SK-MEL-5 (cell line): ENCODE measurements at regions not wholly inside any gene's neighbourhood (a gene's known extent, or its start where the extent isn't known, plus 50 kb on each side); places are given as distances from the start of the nearest gene placed in this dataset.
"Not testable (repeated sequence)": the region's sequence is repeated elsewhere in the genome, so short reads cannot be mapped to it uniquely, and the experiment has no call there.

Source experiments
- DNase-seq: peaks from one replicate; pipeline ENCODE4 v3.0.0-alpha.2; 2016; ENCODE audit warnings: low read depth, low spot score
- in situ Hi-C: cut with HindIII; loops from 2 replicates; pipeline ENCODE4 v1.10.0; 2016; ENCODE audit warnings: low sequenced_read_pairs, high pct_unique_total_duplicates, low pct_unique_long_range_greater_than_20kb

DNA sequence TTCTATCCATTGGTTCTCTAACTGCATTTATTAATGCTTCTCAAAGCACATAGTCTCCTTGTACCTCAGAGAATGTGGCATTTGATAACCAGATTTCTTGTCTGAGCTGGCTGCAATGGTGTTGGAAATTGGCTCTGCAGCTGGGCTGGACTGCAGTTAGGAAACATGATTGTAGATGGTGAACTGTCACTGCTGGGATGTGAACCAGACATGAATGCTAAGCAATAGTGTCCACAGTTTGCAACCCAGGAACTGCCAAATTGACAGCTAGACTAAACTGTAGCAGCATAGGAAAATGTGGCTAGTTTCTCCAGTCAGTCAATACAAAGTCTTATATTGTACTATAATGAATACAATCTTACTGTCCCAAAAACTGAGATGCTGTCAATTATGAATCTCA, 656.6 kb upstream of the GOLIM4 start:
- no peak for DNase-seq
- in situ Hi-C loops: no loop called here

DNA sequence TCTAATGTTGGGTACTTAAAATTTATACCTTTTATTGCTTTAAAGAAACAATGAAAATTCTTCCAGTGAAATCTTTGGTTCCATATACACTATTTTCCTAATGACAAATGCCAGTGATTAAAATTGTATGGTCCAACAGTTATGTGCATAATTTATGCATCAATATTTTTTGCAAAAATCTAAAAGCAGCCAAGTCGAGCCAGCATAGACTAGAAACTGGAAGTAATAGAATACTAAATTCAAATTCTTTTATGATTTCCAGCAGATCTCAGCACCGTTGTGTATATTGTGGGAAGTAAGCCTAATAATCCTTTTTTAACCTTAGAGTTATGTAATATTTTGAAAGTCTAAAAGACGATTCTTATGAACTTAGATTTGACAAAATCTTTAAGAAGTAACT, 652.0 kb upstream of the GOLIM4 start:
- no peak for DNase-seq
- in situ Hi-C loops: no loop called here

DNA sequence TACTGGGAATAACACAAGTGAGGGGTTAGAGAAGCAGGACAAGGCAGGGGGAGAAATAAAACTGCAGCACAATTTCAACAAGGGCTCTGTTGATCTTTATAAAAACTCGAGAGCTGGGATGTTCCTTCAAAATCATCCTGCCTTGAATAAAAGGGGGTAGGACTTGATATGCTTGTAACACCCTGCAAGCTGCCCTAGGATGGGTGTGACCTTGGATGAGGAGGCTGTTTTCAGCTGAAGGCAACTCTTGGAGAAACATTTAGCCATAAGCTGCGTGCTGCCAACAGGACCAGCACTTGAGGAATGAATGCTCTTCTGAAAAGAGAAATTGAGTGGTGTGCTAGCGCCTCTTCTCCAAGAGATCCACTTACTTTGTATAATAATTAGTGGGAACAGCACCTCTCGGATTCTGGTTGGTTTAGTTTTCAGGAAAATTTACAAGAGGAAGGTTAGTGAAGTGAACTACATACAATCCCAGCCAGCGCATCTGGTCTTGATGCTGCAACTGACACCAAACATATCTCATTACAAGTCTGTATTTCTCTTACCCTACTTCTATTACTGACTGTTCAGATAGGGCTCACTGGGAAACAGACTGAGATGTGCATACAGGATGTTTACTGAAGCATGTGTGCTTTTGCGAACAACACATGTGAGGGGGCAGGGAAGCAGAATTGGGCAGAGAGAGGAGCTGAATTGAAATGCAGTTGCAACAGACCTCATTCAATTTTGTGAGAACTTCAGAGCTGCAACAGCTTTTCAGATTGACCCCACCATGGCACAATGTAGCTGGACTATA, 643.0 kb upstream of the GOLIM4 start:
- in situ Hi-C loops: no loop called here
- DNase-seq: no peak

DNA sequence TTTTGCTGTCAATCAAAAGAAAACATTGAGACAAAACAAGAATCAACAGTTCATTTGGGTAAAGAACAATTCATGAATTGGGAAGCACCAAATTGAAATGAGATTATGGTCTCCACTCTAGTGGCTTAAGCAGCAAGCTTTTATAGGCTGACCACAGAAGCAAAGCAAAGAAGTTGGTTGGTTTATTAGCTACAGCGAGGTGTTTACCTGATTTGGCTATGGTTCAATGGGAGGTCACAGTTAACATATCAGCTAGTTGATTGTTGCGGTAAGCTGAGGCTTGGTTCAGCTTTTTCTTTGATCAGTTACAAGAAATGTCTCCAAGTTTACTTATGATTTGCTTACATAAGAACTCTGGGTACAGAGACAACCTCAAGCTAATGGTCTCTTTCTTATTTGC, 640.5 kb upstream of the GOLIM4 start:
- in situ Hi-C loops: no loop called here

DNA sequence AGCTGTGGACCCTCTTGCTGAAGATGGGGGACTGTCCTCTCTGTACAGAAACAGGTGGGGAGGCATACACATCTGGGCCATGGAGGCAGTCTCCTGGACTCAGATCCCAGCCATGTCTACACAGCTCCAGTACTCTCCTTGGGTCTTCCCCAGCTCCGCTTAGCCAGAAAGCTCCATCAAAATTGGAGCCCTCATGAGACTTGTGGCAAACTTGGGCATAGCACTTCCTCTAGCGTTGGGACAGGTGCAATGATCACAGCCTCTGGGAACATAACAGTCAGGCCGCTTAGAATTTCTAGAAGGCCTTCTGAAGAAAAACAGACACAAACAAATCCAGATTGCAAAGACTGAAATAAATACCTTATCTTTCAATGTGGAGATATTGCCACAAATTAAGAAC, 634.3 kb upstream of the GOLIM4 start:
- DNase-seq: no peak
- in situ Hi-C loops: no loop called here

More for the DNA sequence above, 640.5 kb upstream of the GOLIM4 start:
- DNase-seq: no peak

DNA sequence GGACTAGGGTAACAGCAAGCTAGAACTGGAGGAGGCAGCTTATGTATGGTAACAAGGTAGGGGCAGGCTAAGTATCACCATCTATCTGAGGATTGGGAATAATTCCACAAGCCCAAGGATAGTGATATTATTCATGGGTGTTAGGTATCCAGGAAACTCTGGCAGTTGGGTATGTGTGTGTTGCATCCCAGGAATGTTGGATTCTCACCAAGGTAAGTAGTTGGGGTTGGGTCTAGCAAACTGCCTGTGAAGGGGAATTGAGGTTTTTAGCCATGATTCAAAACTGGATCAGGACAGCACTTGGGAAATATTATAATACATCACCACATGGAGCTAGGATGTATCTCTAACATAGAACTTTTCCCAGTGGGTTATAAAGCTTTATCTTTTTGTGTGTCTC, 626.4 kb upstream of the GOLIM4 start:
- no peak for DNase-seq
- in situ Hi-C loops: no loop called here

DNA sequence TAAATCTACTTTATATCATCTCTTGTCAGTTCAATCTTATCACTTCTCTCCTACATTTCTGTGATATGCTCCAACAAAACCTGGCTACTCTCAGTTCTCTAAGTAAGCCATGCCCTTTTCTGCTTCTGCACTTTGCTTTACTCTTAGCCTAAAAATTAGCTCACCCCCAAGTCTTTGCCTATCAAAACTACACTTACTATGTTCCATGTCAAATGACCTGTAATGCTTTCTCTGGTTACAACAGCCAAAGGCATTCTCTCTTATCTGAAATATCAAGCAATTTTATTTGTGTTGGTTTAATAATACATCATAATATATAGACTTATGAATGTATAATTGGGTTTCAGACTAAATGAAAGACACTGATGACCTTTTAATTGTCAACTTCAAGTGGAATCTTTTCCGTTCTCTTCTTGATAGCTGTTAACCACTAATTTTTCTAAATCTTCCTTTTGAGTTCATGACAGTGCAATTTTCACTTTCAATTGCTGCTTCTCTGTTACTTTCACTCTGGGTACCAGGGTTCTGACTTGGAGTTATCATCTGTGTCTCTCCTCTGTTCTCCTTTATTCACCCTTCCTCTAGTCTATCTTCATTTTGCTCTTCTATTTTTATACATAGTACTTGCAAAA, 619.0 kb upstream of the GOLIM4 start:
- DNase-seq: no peak
- in situ Hi-C loops: no loop called here

DNA sequence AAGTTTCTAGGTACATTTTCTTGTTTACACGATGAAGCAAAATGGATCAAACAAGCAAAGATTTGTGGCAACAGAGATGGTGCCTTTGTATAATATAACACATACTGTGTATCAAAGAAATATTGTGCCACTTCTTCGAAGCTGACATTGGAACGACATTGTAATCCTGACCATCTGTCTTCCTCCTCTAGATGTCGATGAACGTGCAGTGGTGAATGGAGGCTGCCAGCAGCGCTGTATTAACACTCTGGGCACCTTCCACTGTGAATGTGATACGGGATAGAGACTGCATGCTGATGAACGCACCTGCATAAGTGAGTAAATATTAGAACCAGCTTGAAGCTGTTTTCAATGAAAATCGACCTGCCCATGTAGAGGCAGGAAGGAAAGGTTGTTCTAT, 613.3 kb upstream of the GOLIM4 start:
- in situ Hi-C loops: no loop called here
- DNase-seq: no peak

DNA sequence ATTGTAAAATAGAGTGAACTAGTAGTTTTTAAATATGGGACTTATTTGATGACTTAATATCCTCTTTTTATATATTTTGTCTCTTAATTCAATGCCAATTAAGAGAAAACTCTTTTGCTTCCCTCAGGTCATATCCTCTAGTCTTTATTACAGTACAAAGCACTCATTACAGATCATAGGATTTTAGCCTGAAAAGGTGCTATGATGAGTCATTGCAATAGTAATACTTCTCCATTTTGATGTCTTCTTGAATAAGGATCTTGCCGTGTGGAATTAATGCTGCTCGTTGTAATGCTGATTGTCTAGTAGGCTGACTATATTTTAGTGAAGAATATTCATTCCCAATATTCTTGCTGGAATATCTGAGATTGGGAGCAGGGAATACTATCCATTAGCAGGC, 612.2 kb upstream of the GOLIM4 start:
- in situ Hi-C loops: no loop called here
- DNase-seq: no peak

DNA sequence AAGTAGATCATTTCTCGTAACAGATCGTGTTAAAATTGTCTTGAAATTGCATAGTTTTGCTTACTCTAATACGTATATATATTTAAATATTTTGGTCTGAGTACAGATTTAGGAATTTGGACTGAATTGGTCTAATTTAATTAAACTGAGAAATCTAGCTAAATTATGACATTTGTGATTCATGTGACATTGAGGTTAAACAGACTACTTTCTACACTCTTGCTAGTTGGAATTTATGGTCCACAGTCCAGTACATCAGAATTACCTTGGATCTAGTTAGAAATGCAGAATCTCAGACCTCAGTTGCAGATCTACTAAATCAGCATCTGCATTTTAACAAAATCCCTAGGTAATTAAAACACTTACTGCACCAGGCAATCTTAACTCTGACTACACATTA, 609.7 kb upstream of the GOLIM4 start:
- no peak for DNase-seq
- in situ Hi-C loops: no loop called here

DNA sequence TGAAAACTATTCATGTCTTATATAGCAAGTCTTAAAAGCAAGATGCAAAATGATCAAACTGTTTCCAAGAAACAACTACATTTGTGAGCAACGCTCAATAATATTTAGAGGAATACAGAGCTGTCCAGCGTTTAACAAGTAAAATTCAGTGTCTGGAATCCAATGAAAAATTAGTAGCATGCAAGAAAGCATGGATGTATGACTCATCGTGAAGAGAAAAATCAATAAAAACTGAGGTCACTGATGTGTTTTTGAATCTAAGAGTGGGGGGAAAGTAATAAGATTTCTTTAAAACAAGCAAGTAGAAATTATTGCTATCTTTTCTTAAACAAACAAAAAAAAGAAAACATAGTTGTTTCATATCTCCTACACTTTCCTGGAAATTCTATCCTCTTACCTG, 600.3 kb upstream of the GOLIM4 start:
- no peak for DNase-seq
- in situ Hi-C loops: no loop called here

DNA sequence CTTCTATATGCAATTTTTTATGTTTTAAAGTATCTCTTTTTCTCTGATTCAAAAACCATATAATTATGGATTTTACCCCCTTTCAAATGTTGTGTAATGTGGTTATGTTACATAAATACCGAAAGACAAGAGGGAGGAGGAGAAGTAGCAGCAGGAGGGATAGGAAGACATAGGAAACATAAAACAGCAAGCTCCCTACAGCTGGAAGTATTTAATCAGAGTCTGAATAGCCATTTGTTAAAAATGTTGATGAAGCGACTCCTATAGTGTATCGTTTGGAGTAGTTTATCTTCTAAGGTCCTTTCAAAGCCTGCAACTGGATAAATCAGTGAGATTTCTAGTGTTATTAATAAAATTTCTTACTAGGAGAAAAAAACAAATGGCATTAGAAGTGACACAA, 598.1 kb upstream of the GOLIM4 start:
- no peak for DNase-seq
- in situ Hi-C loops: no loop called here

DNA sequence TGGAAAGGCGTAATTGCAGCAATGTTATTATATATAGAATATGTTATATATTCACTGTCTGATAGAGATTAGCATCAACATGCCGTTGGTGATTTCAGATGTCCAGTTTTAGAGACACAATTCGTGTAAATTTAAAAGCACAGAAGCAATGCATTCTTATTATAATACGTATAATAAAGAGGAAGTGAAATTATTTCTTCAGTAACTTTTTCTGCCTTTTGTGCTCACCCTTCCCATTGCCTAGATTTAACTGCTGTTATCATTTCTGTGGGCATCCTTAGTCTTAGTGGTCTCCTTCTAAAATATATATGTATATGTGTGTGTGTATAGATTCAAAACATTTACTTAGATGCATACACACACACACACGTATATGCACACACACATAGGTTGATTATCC, 592.5 kb upstream of the GOLIM4 start:
- in situ Hi-C loops: no loop called here
- DNase-seq: no peak

DNA sequence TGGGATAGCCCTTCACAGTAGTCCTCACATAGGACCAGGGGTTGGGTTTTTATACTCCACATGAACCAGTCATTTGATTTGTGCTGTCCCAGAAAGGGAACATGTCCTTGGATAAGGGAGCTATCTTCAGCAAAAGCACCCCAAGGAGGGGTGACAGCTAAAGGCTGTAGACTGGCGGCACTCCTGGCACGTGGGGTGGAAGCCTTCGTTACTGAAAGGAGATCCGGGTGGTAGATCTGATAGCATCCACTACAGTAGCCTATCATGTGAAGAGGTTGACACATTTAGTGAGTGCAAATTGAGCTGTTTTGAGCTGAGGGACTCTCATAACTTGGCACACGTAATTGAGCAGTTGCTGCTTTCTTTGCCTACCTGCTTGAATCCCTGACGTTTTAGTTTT, 588.8 kb upstream of the GOLIM4 start:
- in situ Hi-C loops: no loop called here
- DNase-seq: no peak

DNA sequence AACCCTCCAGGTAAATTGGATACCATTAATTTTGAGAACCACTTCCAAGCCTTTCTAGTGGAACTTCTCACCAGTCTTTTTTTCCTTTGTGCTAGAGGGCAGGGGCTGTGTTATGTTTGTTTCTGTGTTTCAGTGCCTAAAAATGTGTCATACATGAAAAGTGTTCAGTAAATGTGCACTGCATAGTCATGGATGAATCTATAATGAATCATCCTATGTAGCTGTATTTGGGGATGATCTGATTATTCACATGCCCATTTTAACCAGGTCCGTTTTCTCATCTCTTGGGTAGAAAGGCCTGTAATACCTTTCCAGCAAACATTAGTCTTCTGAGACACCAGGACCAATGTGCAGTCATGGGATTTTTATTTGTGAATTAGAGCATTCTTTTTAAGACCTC, 583.0 kb upstream of the GOLIM4 start:
- in situ Hi-C loops: no loop called here
- no peak for DNase-seq

DNA sequence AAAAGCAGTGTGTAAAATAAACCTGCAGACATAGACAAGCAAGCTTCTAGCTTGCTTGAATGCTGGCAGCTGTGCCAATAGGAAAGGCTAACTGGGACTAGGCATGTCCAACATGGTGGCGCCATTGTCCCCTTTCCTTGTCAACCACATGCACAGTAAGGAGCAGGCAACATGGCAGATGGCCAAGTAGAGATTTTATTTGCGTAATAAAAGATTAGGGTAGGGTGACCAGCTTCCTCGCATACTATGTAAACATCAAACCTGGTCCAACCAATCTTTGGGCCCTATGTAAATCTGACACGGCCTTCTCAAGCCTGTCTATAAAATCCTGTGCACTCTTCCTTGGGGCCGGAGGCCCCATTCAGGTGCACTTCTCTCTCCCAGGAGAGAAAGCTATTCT, 575.4 kb upstream of the GOLIM4 start:
- DNase-seq: no peak
- in situ Hi-C loops: no loop called here

DNA sequence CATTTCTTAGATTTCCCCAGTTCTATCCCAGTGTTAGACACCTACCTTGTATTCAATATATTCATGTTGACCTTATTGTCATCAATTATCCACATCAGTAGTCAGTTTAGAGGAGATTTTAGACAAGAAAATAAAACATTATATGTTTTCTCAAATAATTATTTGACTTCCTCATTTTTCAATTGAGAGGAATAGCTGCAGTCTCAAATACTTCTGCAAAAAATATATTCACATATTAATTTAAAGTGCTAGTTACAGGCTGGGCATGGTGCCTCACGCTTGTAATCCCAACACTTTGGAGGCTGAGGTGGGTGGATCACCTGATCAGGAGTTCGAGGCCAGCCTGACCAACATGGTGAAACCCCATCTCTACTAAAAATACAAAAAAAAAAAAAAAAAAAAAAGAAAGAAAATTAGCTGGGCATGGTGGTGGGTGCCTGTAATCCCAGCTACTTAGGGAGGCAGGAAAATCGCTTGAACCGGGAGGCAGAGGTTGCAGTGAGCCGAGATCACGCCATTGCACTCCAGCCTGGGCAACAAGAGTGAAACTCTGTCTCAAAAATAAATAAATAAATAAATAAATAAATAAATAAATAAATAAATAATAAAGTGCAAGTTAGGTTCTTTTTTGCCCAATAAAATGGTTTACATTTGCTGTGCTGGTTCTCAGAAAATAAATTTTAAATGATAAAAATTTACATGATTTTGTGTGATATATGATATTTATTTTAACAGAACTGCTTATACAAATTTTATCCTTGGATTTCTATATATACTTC, 565.3 kb upstream of the GOLIM4 start:
- in situ Hi-C loops, DNase-seq: not testable (repeated sequence)

DNA sequence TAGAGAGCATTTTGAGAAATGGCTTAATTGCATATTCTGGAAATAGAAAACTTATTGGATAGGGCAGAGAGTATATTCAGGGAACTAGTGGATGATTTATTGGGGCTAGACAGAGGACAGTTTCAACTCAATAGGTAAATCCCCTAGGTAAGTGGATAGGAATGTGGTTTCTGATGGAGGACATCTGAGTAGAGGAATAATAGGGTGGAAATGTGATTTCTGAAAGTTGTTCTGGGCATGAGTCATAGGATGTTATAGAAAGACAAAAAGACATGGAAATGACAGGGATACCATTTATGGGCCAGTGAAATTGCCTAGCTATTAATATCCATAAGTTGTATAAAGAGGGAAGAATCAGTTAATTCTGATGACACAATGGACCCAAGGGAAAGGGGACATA, 563.3 kb upstream of the GOLIM4 start:
- in situ Hi-C loops: no loop called here
- DNase-seq: no peak

DNA sequence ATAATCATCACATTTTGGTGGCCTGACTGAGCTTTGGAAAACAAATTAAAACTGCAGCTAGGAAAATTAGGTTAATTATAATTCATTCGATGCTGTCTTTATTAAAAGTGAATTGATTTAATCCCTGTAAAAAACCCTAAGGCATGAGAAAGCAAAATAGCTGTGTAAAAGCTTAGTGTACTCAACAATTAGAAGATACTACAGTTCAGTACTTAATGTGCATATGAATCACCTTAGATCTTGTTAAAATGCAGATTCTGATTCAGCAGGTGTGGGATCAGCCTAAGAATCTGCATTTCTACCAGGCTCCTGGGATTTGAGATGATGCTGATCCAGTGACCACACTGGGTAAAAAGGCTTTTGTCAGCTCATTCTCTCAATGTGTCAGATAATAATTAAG, 559.9 kb upstream of the GOLIM4 start:
- in situ Hi-C loops: no loop called here
- no peak for DNase-seq
